GM12878 (cell line): ENCODE measurements at regions not wholly inside any gene's neighbourhood (a gene's known extent, or its start where the extent isn't known, plus 50 kb on each side); places are given as distances from the start of the nearest gene placed in this dataset.

ENCODE experiments used
- ATAC-seq: fragments of 200-7000 bp; cut with Tn5 transposase; 3 replicates; pipeline ENCODE4 v1.9.1; 2020; ENCODE audit warnings: mild to moderate bottlenecking, moderate library complexity
- BruUV-seq: library from RNA; stranded (reverse); fragments of 400-500 nt; replicated peaks from 2 replicates; lab custom pipeline; 2021; lab: Mats Ljungman, UMichigan
- CTCF ChIA-PET: fragments of 300-600 bp; sonication (Branson Sonifier 250); formaldehyde crosslinking; extraction: SDS; loops from one replicate; lab custom pipeline; 2021; ENCODE audit warnings: inconsistent platforms; lab: Yijun Ruan, JAX
- POLR2A ChIA-PET: fragments of 350-600 bp; formaldehyde crosslinking; extraction: SDS; loops from one replicate; lab custom pipeline; 2021; ENCODE audit warnings: inconsistent platforms; lab: Charles Lee
- RAD21 ChIA-PET: fragments of 300-600 bp; sonication (Branson Sonifier 250); formaldehyde crosslinking; loops from one replicate; lab custom pipeline; 2023; ENCODE audit warnings: antibody characterized with exemption; ENCODE audit not compliant: unreplicated experiment; lab: Charles Lee
- SMC1A ChIA-PET: fragments of 300-600 bp; sonication (Branson Sonifier 250); formaldehyde crosslinking; loops from one replicate; lab custom pipeline; 2023; ENCODE audit not compliant: unreplicated experiment, uncharacterized antibody; lab: Charles Lee
- DNase-seq: peaks from one replicate; pipeline ENCODE4 v3.0.0-alpha.2; 2011; ENCODE audit warnings: low read depth, low spot score
- FAIRE-seq: peaks from 3 replicates; lab custom pipeline; 2011; peaks lifted over from hg19 to GRCh38; lab: Jason Lieb, UNC
- H2AFZ ChIP-seq: 2 replicates; pipeline ENCODE4 v1.6.0; 2011; ENCODE audit warnings: low read depth, low read length, control low read depth; ENCODE audit not compliant: control insufficient read depth
- H3K27ac ChIP-seq: 2 replicates; pipeline ENCODE4 v1.5.1; 2011; ENCODE audit warnings: control low read depth; ENCODE audit not compliant: control insufficient read depth, insufficient read depth
- H3K27me3 ChIP-seq, 2 experiments: replicated peaks in 1 of 2; 2 replicates each; pipeline versions ENCODE4 v1.6.0 to v1.6.1; 2011; ENCODE audit warnings: low read length in 1 of 2; ENCODE audit not compliant: control insufficient read depth in 2 of 2, insufficient read depth in 2 of 2
- H3K36me3 ChIP-seq, 2 experiments: 2 replicates each; pipeline ENCODE4 v1.5.1; 2011; ENCODE audit warnings: low read length in 1 of 2; ENCODE audit not compliant: control insufficient read depth in 2 of 2, insufficient read depth in 2 of 2
- H3K4me1 ChIP-seq: 2 replicates; pipeline ENCODE4 v1.6.1; 2011; ENCODE audit warnings: mild to moderate bottlenecking, low read length, moderate library complexity, mixed read lengths; ENCODE audit not compliant: control insufficient read depth, insufficient read depth
- H3K4me2 ChIP-seq: 2 replicates; pipeline ENCODE4 v1.6.0; 2011; ENCODE audit warnings: control low read depth; ENCODE audit not compliant: control insufficient read depth, insufficient read depth
- H3K4me3 ChIP-seq: fragments of 200-600 bp; sonication (generic); 2 replicates; pipeline ENCODE4 v1.5.1; 2016
- H3K79me2 ChIP-seq: 2 replicates; pipeline ENCODE4 v1.6.0; 2011; ENCODE audit warnings: low read length; ENCODE audit not compliant: control insufficient read depth, insufficient read depth
- H3K9ac ChIP-seq: 2 replicates; pipeline ENCODE4 v1.8.0; 2011; ENCODE audit warnings: low read length, control low read depth, mixed read lengths; ENCODE audit not compliant: control insufficient read depth, insufficient read depth
- H3K9me3 ChIP-seq: replicated peaks from 3 replicates; pipeline ENCODE4 v1.5.1; 2011; ENCODE audit warnings: mild to moderate bottlenecking, low read length; ENCODE audit not compliant: control insufficient read depth, insufficient read depth
- H4K20me1 ChIP-seq: 2 replicates; pipeline ENCODE4 v1.6.0; 2011; ENCODE audit not compliant: control insufficient read depth, insufficient read depth
- CHD2 ChIP-seq: IDR thresholded peaks from 2 replicates; pipeline ENCODE4 v1.6.1; 2011; ENCODE audit warnings: low read depth, low read length, improper control_type of control experiment, borderline replicate concordance
- CHD4 ChIP-seq: fragments of 200-600 bp; sonication (generic); IDR thresholded peaks from 2 replicates; pipeline ENCODE4 v1.6.1; 2016; ENCODE audit warnings: mild to moderate bottlenecking
- CTCF ChIP-seq, 3 experiments: IDR thresholded peaks in 2 of 3; conservative IDR thresholded peaks in 1 of 3; 2 replicates each; pipeline ENCODE4 v1.5.1; 2011; ENCODE audit warnings: low read depth in 3 of 3, low read length in 3 of 3, mild to moderate bottlenecking in 3 of 3, control low read depth in 2 of 3, moderate library complexity in 2 of 3, inconsistent platforms in 1 of 3, mixed read lengths in 1 of 3; ENCODE audit not compliant: control insufficient read depth in 2 of 3, insufficient read depth in 1 of 3; ENCODE audit errors: extremely low read depth in 1 of 3
- DPF2 ChIP-seq: fragments of 450-650 bp; IDR thresholded peaks from 2 replicates; pipeline ENCODE4 v1.6.1; 2017; ENCODE audit warnings: mild to moderate bottlenecking
- FOXK2 ChIP-seq: fragments of 450-650 bp; IDR thresholded peaks from 2 replicates; pipeline ENCODE4 v1.6.1; 2017; ENCODE audit warnings: mild to moderate bottlenecking, moderate library complexity
- NFXL1 ChIP-seq: fragments of 450-650 bp; IDR thresholded peaks from 2 replicates; pipeline ENCODE4 v1.6.1; 2017; ENCODE audit warnings: antibody characterized with exemption, mild to moderate bottlenecking, borderline replicate concordance
- PAX5 ChIP-seq: IDR thresholded peaks from 2 replicates; pipeline ENCODE4 v1.6.1; 2011; ENCODE audit warnings: low read depth, low read length, borderline replicate concordance
- PAX8 ChIP-seq: fragments of 450-650 bp; IDR thresholded peaks from 2 replicates; pipeline ENCODE4 v1.6.1; 2017; ENCODE audit warnings: mild to moderate bottlenecking, moderate library complexity
- SMARCA5 ChIP-seq: fragments of 450-650 bp; IDR thresholded peaks from 2 replicates; pipeline ENCODE4 v1.6.1; 2017; ENCODE audit warnings: mild to moderate bottlenecking
- STAT3 ChIP-seq: IDR thresholded peaks from 2 replicates; pipeline ENCODE4 v1.6.1; 2011; ENCODE audit warnings: low read depth, low read length, improper control_type of control experiment
- SUPT20H ChIP-seq: IDR thresholded peaks from 2 replicates; pipeline ENCODE4 v1.6.1; 2011; ENCODE audit warnings: low read depth, mild to moderate bottlenecking, low read length, moderate library complexity, borderline replicate concordance; ENCODE audit not compliant: control insufficient read depth
- ZNF207 ChIP-seq: fragments of 450-650 bp; IDR thresholded peaks from 2 replicates; pipeline ENCODE4 v1.6.1; 2014; ENCODE audit warnings: antibody characterized with exemption, mild to moderate bottlenecking, borderline replicate concordance
- ZZZ3 ChIP-seq: IDR thresholded peaks from 2 replicates; pipeline ENCODE4 v1.6.1; 2011; ENCODE audit warnings: low read depth; ENCODE audit not compliant: control insufficient read depth, insufficient read length
- WGBS: methylation state at CpG from one replicate; pipeline ENCODE4 v1.1.6; 2016; ENCODE audit warnings: low lambda C conversion rate; ENCODE audit not compliant: insufficient replicate concordance, insufficient coverage; ENCODE audit errors: missing lambda C conversion rate; 5-methylcytosine and 5-hydroxymethylcytosine counted together
- in situ Hi-C: fragments of 300-500 bp; cut with MboI; formaldehyde crosslinking; loops from 9 replicates; pipeline ENCODE4 v1.14.3; 2018; ENCODE audit warnings: mixed read lengths
- intact Hi-C: fragments of 100-400 bp; cut with micrococcal nuclease; formaldehyde crosslinking; loops from one replicate; pipeline ENCODE4 v1.14.2; 2022; ENCODE audit not compliant: unreplicated experiment
- TF ChIP-seq, protein P1 (sequence below): fragments of 450-650 bp; conservative IDR thresholded peaks from 2 replicates; pipeline ENCODE4 v1.6.1; 2017; ENCODE audit warnings: mild to moderate bottlenecking, moderate library complexity

DNA sequence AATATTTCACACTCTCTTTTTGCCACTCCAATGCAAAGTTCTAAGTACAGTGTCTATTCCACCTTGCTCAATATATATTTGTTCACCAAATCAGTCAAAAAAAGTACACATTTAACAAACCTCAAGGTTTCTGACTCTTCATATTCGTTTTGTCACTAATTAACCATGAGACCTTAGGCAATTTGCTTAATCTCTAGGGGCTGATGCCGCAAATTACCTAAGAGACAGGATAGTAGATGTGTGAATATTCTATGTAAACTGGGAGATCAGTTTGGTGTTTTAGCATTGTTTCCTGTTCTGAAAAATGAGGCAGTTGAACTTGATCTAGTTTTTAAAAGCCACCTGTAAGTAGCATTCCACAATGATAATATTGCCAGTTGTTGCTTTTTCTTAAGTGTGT, 182.5 kb upstream of the KCNH8 start:
- no TSS peak for BruUV-seq
- no peak overlapping the region for H3K27ac ChIP-seq
- no peak for TF ChIP-seq CHD2
- TF ChIP-seq PAX5: no peak
- no peak for TF ChIP-seq STAT3
- no peak for TF ChIP-seq ZZZ3
- no peak for TF ChIP-seq PAX8
- TF ChIP-seq ZNF207: no peak
- TF ChIP-seq, protein P1, sequence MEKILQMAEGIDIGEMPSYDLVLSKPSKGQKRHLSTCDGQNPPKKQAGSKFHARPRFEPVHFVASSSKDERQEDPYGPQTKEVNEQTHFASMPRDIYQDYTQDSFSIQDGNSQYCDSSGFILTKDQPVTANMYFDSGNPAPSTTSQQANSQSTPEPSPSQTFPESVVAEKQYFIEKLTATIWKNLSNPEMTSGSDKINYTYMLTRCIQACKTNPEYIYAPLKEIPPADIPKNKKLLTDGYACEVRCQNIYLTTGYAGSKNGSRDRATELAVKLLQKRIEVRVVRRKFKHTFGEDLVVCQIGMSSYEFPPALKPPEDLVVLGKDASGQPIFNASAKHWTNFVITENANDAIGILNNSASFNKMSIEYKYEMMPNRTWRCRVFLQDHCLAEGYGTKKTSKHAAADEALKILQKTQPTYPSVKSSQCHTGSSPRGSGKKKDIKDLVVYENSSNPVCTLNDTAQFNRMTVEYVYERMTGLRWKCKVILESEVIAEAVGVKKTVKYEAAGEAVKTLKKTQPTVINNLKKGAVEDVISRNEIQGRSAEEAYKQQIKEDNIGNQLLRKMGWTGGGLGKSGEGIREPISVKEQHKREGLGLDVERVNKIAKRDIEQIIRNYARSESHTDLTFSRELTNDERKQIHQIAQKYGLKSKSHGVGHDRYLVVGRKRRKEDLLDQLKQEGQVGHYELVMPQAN: no peak
- TF ChIP-seq FOXK2: no peak
- TF ChIP-seq CTCF (IDR thresholded peaks at IDR 0.05 in 2 of 3, conservative IDR thresholded peaks at IDR 0.05 in 1 of 3; ENCODE audit: control insufficient read depth in 2 of 3, extremely low read depth in 1 of 3, insufficient read depth in 1 of 3, low read depth in 3 of 3, low read length in 3 of 3): no peak
- TF ChIP-seq DPF2: no peak
- TF ChIP-seq CHD4: no peak
- TF ChIP-seq NFXL1: no peak
- TF ChIP-seq SUPT20H: no peak
- TF ChIP-seq SMARCA5: no peak
- in situ Hi-C loops (no loop called here), intact Hi-C loops (no loop called here)
- no peak overlapping the region for H3K4me2 ChIP-seq
- H3K4me1 ChIP-seq: no peaks in the 10 kb centered on the region
- SMC1A ChIA-PET: interaction anchor here (1.0 kb wide), 1 partner anchor 11 kb away, joined by 4 read pairs; no protein-coding TSS in a partner anchor
- 44% methylated on average over 2 of the region's 2 CpGs for WGBS
- no peak overlapping the region for H2AFZ ChIP-seq
- H3K9ac ChIP-seq: no peak overlapping the region
- H4K20me1 ChIP-seq: no peaks in the 10 kb centered on the region
- H3K36me3 ChIP-seq: no peaks in the 10 kb centered on the region
- RAD21 ChIA-PET: no interaction called here
- no peak for DNase-seq
- CTCF ChIA-PET: no interaction called here
- H3K27me3 ChIP-seq: no peaks in the 10 kb centered on the region
- ATAC-seq: no peak
- no peak for FAIRE-seq
- H3K4me3 ChIP-seq: no peak overlapping the region
- POLR2A ChIA-PET: no interaction called here
- H3K79me2 ChIP-seq: no peaks in the 10 kb centered on the region
- H3K9me3 ChIP-seq: no peaks in the 10 kb centered on the region
